ENCODE measurements at regions not wholly inside any gene's neighbourhood (a gene's known extent, or its start where the extent isn't known, plus 50 kb on each side); places are given as distances from the start of the nearest gene placed in this dataset.

DNA sequence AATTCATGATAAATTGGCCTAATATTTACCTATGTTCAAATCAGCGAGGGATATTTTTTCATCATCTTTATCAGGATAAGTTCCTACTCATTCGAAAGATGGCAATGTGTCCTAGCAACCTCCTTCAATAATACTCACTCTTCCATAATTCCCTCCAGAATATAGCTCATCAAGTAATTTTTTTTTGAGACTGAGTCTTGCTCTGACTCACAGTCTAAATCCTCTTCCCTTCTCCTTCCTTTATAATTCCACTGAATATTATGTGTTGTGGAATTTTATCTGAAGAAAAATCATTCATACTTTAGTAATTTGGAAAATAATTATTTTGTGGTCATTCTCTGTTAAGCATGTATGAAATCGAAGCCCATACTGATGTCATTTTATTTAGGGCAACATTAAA, 663.8 kb downstream of the FLRT2 start:
- Histone ChIP-seq H3K56ac (ENCODE audit: extremely low read depth, insufficient read depth, low read length) (no peak overlapping the region), H2BK5ac (ENCODE audit: low read depth, low read length, poor library complexity, severe bottlenecking) (no peak overlapping the region), H3K36me3 (ENCODE audit: control insufficient read depth, insufficient read depth, low read length) (no peaks in the 10 kb centered on the region), H2AK9ac (replicated peaks; ENCODE audit: low read depth, low read length, poor library complexity) (no peak overlapping the region), H3K9me3 (ENCODE audit: control insufficient read depth, insufficient read depth, low read length) (no peaks in the 10 kb centered on the region), H3K4me1 (ENCODE audit: control insufficient read depth, insufficient read depth, low read length) (no peaks in the 10 kb centered on the region), H4K91ac (ENCODE audit: insufficient read depth, low read depth, low read length) (no peak overlapping the region), H2BK120ac (ENCODE audit: low read depth, low read length) (no peak overlapping the region), H3K27me3 (ENCODE audit: control insufficient read depth, insufficient read depth, low read length) (no peaks in the 10 kb centered on the region), H3K18ac (ENCODE audit: low read depth, low read length) (no peak overlapping the region), H3K9ac (ENCODE audit: low read depth, low read length) (no peak overlapping the region), H3K4me2 (ENCODE audit: low read depth, low read length) (no peak overlapping the region), H3K23ac (ENCODE audit: low read depth, low read length) (no peak overlapping the region), H3K27ac (ENCODE audit: insufficient read depth, low read length) (no peak overlapping the region), H2AK5ac (ENCODE audit: low read depth, low read length) (no peak overlapping the region), H4K5ac (ENCODE audit: low read depth, low read length) (no peak overlapping the region), H2BK20ac (ENCODE audit: low read depth, low read length) (no peak overlapping the region), H3K9me1 (ENCODE audit: insufficient read depth, low read length) (no peaks in the 10 kb centered on the region), H3K14ac (replicated peaks; ENCODE audit: low read depth, low read length) (no peak overlapping the region), H4K20me1 (ENCODE audit: insufficient read depth, low read length) (no peaks in the 10 kb centered on the region), H2BK15ac (ENCODE audit: low read depth, low read length) (no peak overlapping the region), H4K8ac (ENCODE audit: low read depth in 2 of 2, low read length in 2 of 2) (no peak overlapping the region), H3K79me1 (ENCODE audit: low read depth in 1 of 2, low read length in 2 of 2) (no peaks in the 10 kb centered on the region), H3K4ac (ENCODE audit: low read depth, low read length) (no peak overlapping the region), H3K4me3 (ENCODE audit: insufficient read depth, low read depth, low read length) (no peak overlapping the region), H2AFZ (replicated peaks; ENCODE audit: low read length, poor library complexity) (no peak overlapping the region)
- no peak for TF ChIP-seq MAFK (IDR thresholded peaks at IDR 0.05; ENCODE audit: low read depth, low read length)
- no peak for TF ChIP-seq POLR2A (IDR thresholded peaks at IDR 0.05; ENCODE audit: low read depth, low read length)
- TF ChIP-seq, protein P1, sequence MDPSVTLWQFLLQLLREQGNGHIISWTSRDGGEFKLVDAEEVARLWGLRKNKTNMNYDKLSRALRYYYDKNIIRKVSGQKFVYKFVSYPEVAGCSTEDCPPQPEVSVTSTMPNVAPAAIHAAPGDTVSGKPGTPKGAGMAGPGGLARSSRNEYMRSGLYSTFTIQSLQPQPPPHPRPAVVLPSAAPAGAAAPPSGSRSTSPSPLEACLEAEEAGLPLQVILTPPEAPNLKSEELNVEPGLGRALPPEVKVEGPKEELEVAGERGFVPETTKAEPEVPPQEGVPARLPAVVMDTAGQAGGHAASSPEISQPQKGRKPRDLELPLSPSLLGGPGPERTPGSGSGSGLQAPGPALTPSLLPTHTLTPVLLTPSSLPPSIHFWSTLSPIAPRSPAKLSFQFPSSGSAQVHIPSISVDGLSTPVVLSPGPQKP (IDR thresholded peaks at IDR 0.05; ENCODE audit: borderline replicate concordance, low read depth, low read length) = no peak
- no peak for TF ChIP-seq RAD21 (IDR thresholded peaks at IDR 0.05; ENCODE audit: low read length)
- TF ChIP-seq BHLHE40 (IDR thresholded peaks at IDR 0.05; ENCODE audit: low read depth, low read length) = no peak
- TF ChIP-seq MXI1 (IDR thresholded peaks at IDR 0.05; ENCODE audit: borderline replicate concordance, low read depth, low read length) = no peak
- TF ChIP-seq NFE2L2 (IDR thresholded peaks at IDR 0.05; ENCODE audit: low read depth, low read length) = no peak
- no peak for TF ChIP-seq MAZ (IDR thresholded peaks at IDR 0.05; ENCODE audit: borderline replicate concordance, low read depth, low read length)
- TF ChIP-seq RCOR1 (IDR thresholded peaks at IDR 0.05; ENCODE audit: insufficient replicate concordance, low read length) = no peak
- no peak for TF ChIP-seq RFX5 (IDR thresholded peaks at IDR 0.05; ENCODE audit: low read depth, low read length)
- no peak for TF ChIP-seq CEBPB (IDR thresholded peaks at IDR 0.05; ENCODE audit: low read depth, low read length)
- TF ChIP-seq, protein P2, sequence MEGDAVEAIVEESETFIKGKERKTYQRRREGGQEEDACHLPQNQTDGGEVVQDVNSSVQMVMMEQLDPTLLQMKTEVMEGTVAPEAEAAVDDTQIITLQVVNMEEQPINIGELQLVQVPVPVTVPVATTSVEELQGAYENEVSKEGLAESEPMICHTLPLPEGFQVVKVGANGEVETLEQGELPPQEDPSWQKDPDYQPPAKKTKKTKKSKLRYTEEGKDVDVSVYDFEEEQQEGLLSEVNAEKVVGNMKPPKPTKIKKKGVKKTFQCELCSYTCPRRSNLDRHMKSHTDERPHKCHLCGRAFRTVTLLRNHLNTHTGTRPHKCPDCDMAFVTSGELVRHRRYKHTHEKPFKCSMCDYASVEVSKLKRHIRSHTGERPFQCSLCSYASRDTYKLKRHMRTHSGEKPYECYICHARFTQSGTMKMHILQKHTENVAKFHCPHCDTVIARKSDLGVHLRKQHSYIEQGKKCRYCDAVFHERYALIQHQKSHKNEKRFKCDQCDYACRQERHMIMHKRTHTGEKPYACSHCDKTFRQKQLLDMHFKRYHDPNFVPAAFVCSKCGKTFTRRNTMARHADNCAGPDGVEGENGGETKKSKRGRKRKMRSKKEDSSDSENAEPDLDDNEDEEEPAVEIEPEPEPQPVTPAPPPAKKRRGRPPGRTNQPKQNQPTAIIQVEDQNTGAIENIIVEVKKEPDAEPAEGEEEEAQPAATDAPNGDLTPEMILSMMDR (conservative IDR thresholded peaks at IDR 0.05; ENCODE audit: low read depth, low read length) = no peak
- TF ChIP-seq FOS (IDR thresholded peaks at IDR 0.05; ENCODE audit: low read depth, low read length) = no peak
- TF ChIP-seq CHD1 (IDR thresholded peaks at IDR 0.05; ENCODE audit: low read depth, low read length) = no peak
- TF ChIP-seq SMC3 (IDR thresholded peaks at IDR 0.05; ENCODE audit: low read depth, low read length) = no peak
- TF ChIP-seq, protein P3, sequence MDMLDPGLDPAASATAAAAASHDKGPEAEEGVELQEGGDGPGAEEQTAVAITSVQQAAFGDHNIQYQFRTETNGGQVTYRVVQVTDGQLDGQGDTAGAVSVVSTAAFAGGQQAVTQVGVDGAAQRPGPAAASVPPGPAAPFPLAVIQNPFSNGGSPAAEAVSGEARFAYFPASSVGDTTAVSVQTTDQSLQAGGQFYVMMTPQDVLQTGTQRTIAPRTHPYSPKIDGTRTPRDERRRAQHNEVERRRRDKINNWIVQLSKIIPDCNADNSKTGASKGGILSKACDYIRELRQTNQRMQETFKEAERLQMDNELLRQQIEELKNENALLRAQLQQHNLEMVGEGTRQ (IDR thresholded peaks at IDR 0.05; ENCODE audit: low read depth, low read length) = no peak
- POLR2A ChIA-PET (ENCODE audit: unreplicated experiment) = no interaction called here
- intact Hi-C loops (cut with micrococcal nuclease) = no loop called here
- WGBS, 2 experiments (ENCODE audit: extremely low coverage in 2 of 2, insufficient read length in 1 of 2) = no CpG with 5 or more reads among the region's 3 CpGs
- BruUV-seq (replicated peaks) = no TSS peak
- CTCF ChIA-PET = no interaction called here
- DNase-seq (peak; percentile 10), ATAC-seq (ENCODE audit: low read depth) (no peak)
- in situ Hi-C loops (cut with MboI; ENCODE audit: low sequenced_read_pairs) = no loop called here
- dilution Hi-C loops (cut with HindIII; ENCODE audit: low sequenced_read_pairs, unreplicated experiment) = no loop called here

Data from IMR-90 (cell line).